K562 (cell line): ENCODE measurements at regions not wholly inside any gene's neighbourhood (a gene's known extent, or its start where the extent isn't known, plus 50 kb on each side); places are given as distances from the start of the nearest gene placed in this dataset.

Experiments used
- ATAC-seq: fragments of 200-7000 bp; cut with Tn5 transposase; 3 replicates; pipeline ENCODE4 v1.9.1; 2020; ENCODE audit warnings: moderate library complexity
- BruUV-seq: library from RNA; stranded (reverse); fragments of 400-500 nt; replicated peaks from 2 replicates; lab custom pipeline; 2021; lab: Mats Ljungman, UMichigan
- CTCF ChIA-PET: fragments of 300-600 bp; formaldehyde crosslinking; extraction: SDS; loops from one replicate; lab custom pipeline; 2021; ENCODE audit warnings: low intra/inter-chr PET ratio; lab: Yijun Ruan, JAX
- POLR2A ChIA-PET: fragments of 300-600, 350-650 bp; sonication (Branson Sonifier 250); formaldehyde crosslinking; extraction: SDS; loops from one replicate; lab custom pipeline; 2021; ENCODE audit warnings: antibody characterized with exemption, inconsistent platforms; lab: Yijun Ruan, JAX
- DNase-seq, 4 experiments: peaks; one replicate each; pipeline versions ENCODE4 v3.0.0 to v3.0.0-alpha.2; 2011 to 2018; ENCODE audit warnings: low spot score in 3 of 4, mixed read lengths in 3 of 4; ENCODE audit errors: extremely low read depth in 1 of 4
- FAIRE-seq: peaks from 2 replicates; lab custom pipeline; 2011; peaks lifted over from hg19 to GRCh38; lab: Jason Lieb, UNC
- H2AFZ ChIP-seq: 2 replicates; pipeline ENCODE4 v1.6.0; 2011; ENCODE audit warnings: low read depth, low read length, control low read depth, inconsistent platforms
- H3K27ac ChIP-seq: fragments of 200-600 bp; 3 replicates; pipeline ENCODE4 v1.8.0; 2011; ENCODE audit warnings: low read depth, mild to moderate bottlenecking, control low read depth, inconsistent platforms, low read length, moderate library complexity, mixed read lengths; ENCODE audit errors: extremely low read depth
- H3K27me3 ChIP-seq, 2 experiments: fragments of 300-600 bp in 1 of 2; 2 replicates in 1 of 2; 3 replicates in 1 of 2; pipeline versions ENCODE4 v1.6.0 to v1.8.0; 2011; ENCODE audit warnings: inconsistent platforms in 2 of 2, low read length in 2 of 2, mild to moderate bottlenecking in 1 of 2, mixed read lengths in 1 of 2, moderate library complexity in 1 of 2; ENCODE audit not compliant: control insufficient read depth in 2 of 2, insufficient read depth in 2 of 2
- H3K36me3 ChIP-seq: fragments of 300-600 bp; 3 replicates; pipeline ENCODE4 v1.8.0; 2011; ENCODE audit warnings: mild to moderate bottlenecking, low read length, inconsistent platforms; ENCODE audit not compliant: control insufficient read depth, insufficient read depth
- H3K4me1 ChIP-seq, 2 experiments: fragments of 200-600 bp in 1 of 2; replicated peaks in 1 of 2; 2 replicates in 1 of 2; 3 replicates in 1 of 2; pipeline versions ENCODE4 v1.5.1 to v1.8.0; 2011; ENCODE audit warnings: inconsistent platforms in 2 of 2, low read length in 2 of 2, mild to moderate bottlenecking in 1 of 2, mixed read lengths in 1 of 2, moderate library complexity in 1 of 2; ENCODE audit not compliant: control insufficient read depth in 2 of 2, insufficient read depth in 2 of 2
- H3K4me2 ChIP-seq: 2 replicates; pipeline ENCODE4 v1.6.1; 2011; ENCODE audit warnings: low read length, control low read depth, inconsistent platforms, mixed read lengths; ENCODE audit not compliant: insufficient read depth
- H3K4me3 ChIP-seq: fragments of 200-600 bp; sonication (generic), shearing (Covaris generic); 2 replicates; pipeline ENCODE4 v1.5.1; 2016; ENCODE audit warnings: control low read depth, inconsistent platforms
- H3K79me2 ChIP-seq: fragments of 200-600 bp; 3 replicates; pipeline ENCODE4 v1.8.0; 2011; ENCODE audit warnings: low read length, inconsistent platforms; ENCODE audit not compliant: control insufficient read depth, insufficient read depth
- H3K9ac ChIP-seq, 2 experiments: 2 replicates each; pipeline versions ENCODE4 v1.6.0 to v1.6.1; 2011; ENCODE audit warnings: low read depth in 2 of 2, low read length in 2 of 2, control low read depth in 1 of 2, inconsistent platforms in 1 of 2, mild to moderate bottlenecking in 1 of 2, mixed read lengths in 1 of 2; ENCODE audit not compliant: insufficient read depth in 1 of 2
- H3K9me1 ChIP-seq: one replicate; pipeline ENCODE4 v1.6.0; 2011; ENCODE audit warnings: inconsistent platforms, mild to moderate bottlenecking, low read length, moderate library complexity; ENCODE audit not compliant: control insufficient read depth, insufficient read depth
- H3K9me3 ChIP-seq: replicated peaks from 2 replicates; pipeline ENCODE4 v1.5.1; 2011; ENCODE audit warnings: low read depth, low read length, inconsistent platforms; ENCODE audit not compliant: control insufficient read depth, insufficient read depth
- H4K20me1 ChIP-seq: replicated peaks from 2 replicates; pipeline ENCODE4 v1.6.1; 2011; ENCODE audit warnings: low read length, inconsistent platforms, mixed read lengths; ENCODE audit not compliant: control insufficient read depth, insufficient read depth
- BCL6 ChIP-seq: fragments of 250-450 bp; sonication (Bioruptor Pico); IDR thresholded peaks from 2 replicates; pipeline ENCODE4 v1.4.0; 2020
- CBX8 ChIP-seq: fragments of 200-600 bp; sonication (generic); IDR thresholded peaks from 2 replicates; pipeline ENCODE4 v1.6.1; 2012; ENCODE audit warnings: borderline replicate concordance, mixed run types, low read depth, mild to moderate bottlenecking, moderate library complexity, mixed read lengths, low read length, control low read depth, inconsistent platforms; ENCODE audit not compliant: poor library complexity, severe bottlenecking; ENCODE audit errors: extremely low read depth
- HDAC8 ChIP-seq: fragments of 450-650 bp; IDR thresholded peaks from 2 replicates; pipeline ENCODE4 v1.6.1; 2016; ENCODE audit warnings: mild to moderate bottlenecking, missing genetic modification characterization, moderate library complexity, missing compliant biosample characterization
- JUND ChIP-seq, 2 experiments: IDR thresholded peaks; 2 replicates in 1 of 2; 3 replicates in 1 of 2; pipeline ENCODE4 v1.6.1; 2011; ENCODE audit warnings: borderline replicate concordance in 2 of 2, low read depth in 2 of 2, low read length in 2 of 2, improper control_type of control experiment in 1 of 2, missing biosample characterization in 1 of 2, missing genetic modification characterization in 1 of 2, missing genetic modification reagents in 1 of 2
- MAX ChIP-seq: sonication (generic); formaldehyde crosslinking; IDR thresholded peaks from 2 replicates; pipeline ENCODE4 v1.9.0; 2022; ENCODE audit warnings: mild to moderate bottlenecking, missing genetic modification reagents
- MXI1 ChIP-seq: IDR thresholded peaks from 2 replicates; pipeline ENCODE4 v1.6.1; 2011; ENCODE audit warnings: low read depth, mild to moderate bottlenecking, improper control_type of control experiment, low read length
- MYBL2 ChIP-seq, 2 experiments: fragments of 450-650 bp in 1 of 2; sonication (generic) in 1 of 2; formaldehyde crosslinking in 1 of 2; IDR thresholded peaks; 2 replicates each; pipeline versions ENCODE4 v1.6.1 to v1.8.1; 2017 to 2022; ENCODE audit warnings: borderline replicate concordance in 1 of 2, inconsistent platforms in 1 of 2, low read depth in 1 of 2, mild to moderate bottlenecking in 1 of 2, missing genetic modification reagents in 1 of 2, moderate library complexity in 1 of 2
- NR4A1 ChIP-seq, 2 experiments: fragments of 250-450 bp in 1 of 2; fragments of 450-650 bp in 1 of 2; sonication (Bioruptor Pico) in 1 of 2; IDR thresholded peaks; 2 replicates each; pipeline versions ENCODE4 v1.4.0 to v1.6.1; 2016 to 2020; ENCODE audit warnings: mild to moderate bottlenecking in 2 of 2, missing compliant biosample characterization in 1 of 2, missing genetic modification characterization in 1 of 2, moderate library complexity in 1 of 2
- PCBP2 ChIP-seq: fragments of 200-400 bp; formaldehyde crosslinking; IDR thresholded peaks from 2 replicates; pipeline ENCODE4 v1.6.1; 2018; ENCODE audit warnings: low read length, low read depth, mild to moderate bottlenecking, moderate library complexity; ENCODE audit not compliant: poor library complexity, severe bottlenecking
- PRMT5 ChIP-seq: sonication (generic); formaldehyde crosslinking; IDR thresholded peaks from 2 replicates; pipeline ENCODE4 v1.5.0; 2020; ENCODE audit warnings: missing genetic modification reagents
- PRPF4 ChIP-seq: fragments of 200-400 bp; formaldehyde crosslinking; IDR thresholded peaks from one replicate; pipeline ENCODE4 v1.6.1; 2017; ENCODE audit warnings: low read length, low read depth, mild to moderate bottlenecking; ENCODE audit not compliant: insufficient read depth, poor library complexity, severe bottlenecking
- SRSF3 ChIP-seq: fragments of 200-400 bp; formaldehyde crosslinking; IDR thresholded peaks from 2 replicates; pipeline ENCODE4 v1.6.1; 2016; ENCODE audit warnings: mild to moderate bottlenecking, low read length, moderate library complexity; ENCODE audit not compliant: insufficient read depth
- SUPT5H ChIP-seq: fragments of 450-650 bp; IDR thresholded peaks from 2 replicates; pipeline ENCODE4 v1.6.1; 2016
- XRCC3 ChIP-seq: fragments of 450-650 bp; IDR thresholded peaks from 2 replicates; pipeline ENCODE4 v1.6.1; 2017; ENCODE audit warnings: mild to moderate bottlenecking, moderate library complexity
- ZBTB8A ChIP-seq: fragments of 450-650 bp; IDR thresholded peaks from 2 replicates; pipeline ENCODE4 v1.6.1; 2018; ENCODE audit warnings: mild to moderate bottlenecking, moderate library complexity; ENCODE audit not compliant: partially characterized antibody
- ZNF384 ChIP-seq: IDR thresholded peaks from 2 replicates; pipeline ENCODE4 v1.6.1; 2012; ENCODE audit warnings: low read depth, low read length, improper control_type of control experiment
- ZNF79 ChIP-seq: fragments of 250-450 bp; sonication (Bioruptor Pico); IDR thresholded peaks from 2 replicates; pipeline ENCODE4 v1.4.0; 2020; ENCODE audit warnings: low read depth, mild to moderate bottlenecking, moderate library complexity
- WGBS: fragments of 100-300 bp; shearing (Covaris generic); methylation state at CpG from one replicate; pipeline ENCODE4 v1.1.6; 2016; ENCODE audit warnings: low coverage, mixed read lengths; ENCODE audit not compliant: insufficient coverage; ENCODE audit errors: missing lambda C conversion rate; 5-methylcytosine and 5-hydroxymethylcytosine counted together
- in situ Hi-C: fragments of 300-500 bp; cut with MboI; formaldehyde crosslinking; loops from 4 replicates; pipeline ENCODE4 v1.15.0; 2018; ENCODE audit warnings: inconsistent platforms, mixed read lengths
- intact Hi-C: fragments of 100-400 bp; cut with micrococcal nuclease; formaldehyde crosslinking; loops from 2 replicates; pipeline ENCODE4 v1.14.2; 2022

- no peaks in the 10 kb centered on the region for H3K36me3 ChIP-seq
- H4K20me1 ChIP-seq: no peaks in the 10 kb centered on the region
- TF ChIP-seq XRCC3 (no peak), SUPT5H (no peak), CBX8 (no peak), HDAC8 (tag) (no peak), MAX (CRISPR knock-in tag) (no peak), NR4A1 (CRISPR knock-in tag; IDR thresholded peaks at IDR 0.05) (no peak), NR4A1 (tag; IDR thresholded peaks at IDR 0.05) (no peak), ZNF384 (no peak), MYBL2 (IDR thresholded peaks at IDR 0.05; ENCODE audit: low read depth) (no peak), MYBL2 (CRISPR knock-in tag; IDR thresholded peaks at IDR 0.05; ENCODE audit: borderline replicate concordance) (no peak), BCL6 (no peak), PCBP2 (no peak), JUND (IDR thresholded peaks at IDR 0.05; ENCODE audit: borderline replicate concordance, low read depth, low read length) (no peak), JUND (tag; IDR thresholded peaks at IDR 0.05; ENCODE audit: borderline replicate concordance, low read depth, low read length) (no peak), SRSF3 (no peak), ZBTB8A (no peak), ZNF79 (no peak), MXI1 (no peak), PRMT5 (no peak), PRPF4 (no peak)
- TF ChIP-seq, all 486 proteins: peak for 0
- no TSS peak for BruUV-seq
- intact Hi-C loops (no loop called here), in situ Hi-C loops (no loop called here)
- CTCF ChIA-PET: no interaction called here
- H3K27me3 ChIP-seq: peaks cover 0 to 3% of the 10 kb centered on the region in 2 experiments; a peak in 1 of 5 replicates
- ATAC-seq: no peak
- H2AFZ ChIP-seq: no peak overlapping the region
- no peak overlapping the region for H3K27ac ChIP-seq
- H3K4me1 ChIP-seq: no peaks in the 10 kb centered on the region
- H3K9ac ChIP-seq: no peak overlapping the region
- no peak overlapping the region for H3K4me3 ChIP-seq
- FAIRE-seq: no peak
- no peak overlapping the region for H3K4me2 ChIP-seq
- POLR2A ChIA-PET: no interaction called here
- no peaks in the 10 kb centered on the region for H3K9me3 ChIP-seq
- no peaks in the 10 kb centered on the region for H3K79me2 ChIP-seq
- H3K9me1 ChIP-seq: no peaks in the 10 kb centered on the region
- 0% methylated on average over 2 of the region's 2 CpGs for WGBS
- no peak for DNase-seq
Measured at GRCh38 chr6:12530345-12530744, 186.2 kb upstream of the PHACTR1 start.
